Right atrium auricular region (tissue), 2 donors: ENCODE measurements at regions not wholly inside any gene's neighbourhood (a gene's known extent, or its start where the extent isn't known, plus 50 kb on each side); places are given as distances from the start of the nearest gene placed in this dataset.

Source experiments
- DNase-seq: peaks from one replicate; pipeline ENCODE4 v3.0.0-alpha.2; 2019; ENCODE audit warnings: low spot score
- H3K27ac ChIP-seq, 2 donors: fragments of 200-600 bp; sonication (generic); 1 replicate in 1 of 2; 2 replicates in 1 of 2; pipeline ENCODE4 v1.5.1; 2016 to 2019
- H3K27me3 ChIP-seq, 2 donors: fragments of 200-600 bp; sonication (generic); one replicate each; pipeline versions ENCODE4 v1.5.1 to v1.6.0; 2017 to 2019
- H3K36me3 ChIP-seq: fragments of 200-600 bp; sonication (generic); one replicate; pipeline ENCODE4 v1.5.1; 2016
- H3K4me1 ChIP-seq, 2 donors: fragments of 200-600 bp; sonication (generic); one replicate each; pipeline versions ENCODE4 v1.5.1 to v1.6.0; 2017 to 2019
- H3K4me3 ChIP-seq, 2 donors: fragments of 200-600 bp; sonication (generic); 1 replicate in 1 of 2; 2 replicates in 1 of 2; pipeline ENCODE4 v1.5.1; 2017 to 2019; ENCODE audit warnings: mild to moderate bottlenecking in 1 of 2, moderate library complexity in 1 of 2
- H3K9me3 ChIP-seq, 2 donors: fragments of 200-600 bp; sonication (generic); one replicate each; pipeline ENCODE4 v1.5.1; 2019
- TF ChIP-seq, protein P1 (sequence below), 2 donors: fragments of 200-600 bp; sonication (generic); IDR thresholded peaks; one replicate each; pipeline ENCODE4 v1.5.1; 2019; ENCODE audit warnings: antibody characterized with exemption in 2 of 2

DNA sequence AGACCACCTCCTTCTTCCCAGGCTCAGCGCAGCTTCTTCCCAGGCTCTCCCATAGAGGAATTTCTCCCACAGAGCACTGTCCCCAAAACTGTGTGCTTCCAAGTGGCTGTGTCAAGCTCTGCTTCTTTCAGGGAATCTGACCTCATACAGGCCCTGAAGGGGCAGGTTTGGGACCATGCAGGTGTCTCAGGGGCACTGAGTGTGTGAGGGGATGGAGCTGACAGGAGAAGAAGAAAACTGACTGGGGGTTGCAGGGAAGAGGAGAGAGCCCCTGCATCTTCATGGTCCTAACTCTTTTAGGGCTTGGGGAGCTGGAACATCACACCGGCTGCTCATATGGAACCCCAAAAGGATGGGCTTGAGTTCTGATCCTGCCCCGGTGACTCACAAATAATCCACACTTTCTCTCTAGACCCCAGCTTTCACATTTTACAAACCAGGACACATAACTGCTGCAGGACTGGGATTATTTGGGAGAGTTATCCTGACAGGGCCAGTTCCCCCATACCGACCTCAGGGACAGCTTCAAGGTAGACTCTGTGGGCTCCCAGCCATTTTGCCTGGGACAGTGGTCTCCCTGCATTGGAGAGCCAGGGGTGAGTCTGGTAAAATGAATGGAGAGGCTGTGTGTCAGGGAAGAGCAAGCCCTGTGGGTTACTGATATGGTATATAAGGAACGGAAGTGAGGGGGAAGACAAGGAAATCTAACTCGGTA is 316.1 kb downstream of the TLE3 start:
- no peaks in the 10 kb centered on the region for H3K36me3 ChIP-seq
- peaks cover 0 to 11% of the 10 kb centered on the region in 2 donors for H3K9me3 ChIP-seq
- H3K27me3 ChIP-seq = no peaks in the 10 kb centered on the region
- H3K27ac ChIP-seq = no peak overlapping the region
- peak; percentile 44 for DNase-seq
- no peaks in the 10 kb centered on the region for H3K4me1 ChIP-seq
- TF ChIP-seq, protein P1, sequence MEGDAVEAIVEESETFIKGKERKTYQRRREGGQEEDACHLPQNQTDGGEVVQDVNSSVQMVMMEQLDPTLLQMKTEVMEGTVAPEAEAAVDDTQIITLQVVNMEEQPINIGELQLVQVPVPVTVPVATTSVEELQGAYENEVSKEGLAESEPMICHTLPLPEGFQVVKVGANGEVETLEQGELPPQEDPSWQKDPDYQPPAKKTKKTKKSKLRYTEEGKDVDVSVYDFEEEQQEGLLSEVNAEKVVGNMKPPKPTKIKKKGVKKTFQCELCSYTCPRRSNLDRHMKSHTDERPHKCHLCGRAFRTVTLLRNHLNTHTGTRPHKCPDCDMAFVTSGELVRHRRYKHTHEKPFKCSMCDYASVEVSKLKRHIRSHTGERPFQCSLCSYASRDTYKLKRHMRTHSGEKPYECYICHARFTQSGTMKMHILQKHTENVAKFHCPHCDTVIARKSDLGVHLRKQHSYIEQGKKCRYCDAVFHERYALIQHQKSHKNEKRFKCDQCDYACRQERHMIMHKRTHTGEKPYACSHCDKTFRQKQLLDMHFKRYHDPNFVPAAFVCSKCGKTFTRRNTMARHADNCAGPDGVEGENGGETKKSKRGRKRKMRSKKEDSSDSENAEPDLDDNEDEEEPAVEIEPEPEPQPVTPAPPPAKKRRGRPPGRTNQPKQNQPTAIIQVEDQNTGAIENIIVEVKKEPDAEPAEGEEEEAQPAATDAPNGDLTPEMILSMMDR (IDR thresholded peaks at IDR 0.05) = no peak
- no peak overlapping the region for H3K4me3 ChIP-seq

DNA sequence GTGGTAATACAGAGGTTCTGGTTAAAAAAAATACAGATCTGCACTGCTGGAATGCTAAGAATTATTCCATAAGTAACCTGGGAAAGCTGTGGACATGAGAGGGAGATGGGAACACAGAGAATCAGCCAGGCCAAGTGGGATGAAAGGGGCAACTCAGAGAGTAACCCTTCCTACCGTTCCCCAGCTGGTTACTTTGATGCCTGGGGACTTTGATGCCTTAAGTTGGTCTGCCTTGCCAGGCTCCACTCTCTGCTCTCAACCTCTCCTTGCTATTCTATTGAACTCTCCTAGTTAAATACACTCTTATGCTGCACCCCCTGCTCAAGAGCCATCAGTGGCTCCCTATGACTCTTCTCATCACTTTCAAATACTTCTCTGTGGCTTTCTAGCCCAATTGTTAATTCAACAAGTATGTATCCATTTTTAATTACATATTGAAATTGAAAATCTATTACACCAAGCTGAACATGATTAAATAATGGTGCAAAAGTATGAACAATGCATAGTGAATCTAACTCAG is 315.5 kb downstream of the TLE3 start:
- no peaks in the 10 kb centered on the region for H3K4me1 ChIP-seq
- peaks cover 0 to 8% of the 10 kb centered on the region in 2 donors for H3K9me3 ChIP-seq
- TF ChIP-seq, protein P1 (IDR thresholded peaks at IDR 0.05) = no peak
- H3K27ac ChIP-seq = no peak overlapping the region
- H3K36me3 ChIP-seq = no peaks in the 10 kb centered on the region
- no peaks in the 10 kb centered on the region for H3K27me3 ChIP-seq
- no peak overlapping the region for H3K4me3 ChIP-seq
- no peak for DNase-seq

DNA sequence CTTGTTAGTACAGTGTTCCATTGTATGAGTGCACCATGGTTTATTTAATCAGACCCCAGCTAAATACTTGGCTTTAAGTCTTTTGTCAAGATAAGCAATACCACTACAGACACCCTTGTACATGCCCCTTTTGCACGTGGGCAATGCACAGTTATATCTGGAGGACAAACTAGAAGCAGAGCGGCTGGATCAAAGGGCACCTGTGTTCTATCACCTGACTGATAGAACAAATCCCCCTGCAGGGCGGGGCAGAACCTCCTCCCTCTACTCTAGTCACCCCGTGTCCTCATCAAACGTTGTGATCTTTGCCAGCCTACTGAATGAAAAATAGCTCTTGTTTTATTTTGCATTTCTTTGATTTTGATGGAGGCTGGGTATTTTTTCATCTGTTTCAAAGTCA is 314.9 kb downstream of the TLE3 start:
- TF ChIP-seq, protein P1 (IDR thresholded peaks at IDR 0.05) = no peak
- Histone ChIP-seq H3K4me3 (no peak overlapping the region), H3K27ac (no peak overlapping the region), H3K4me1 (no peaks in the 10 kb centered on the region), H3K36me3 (no peaks in the 10 kb centered on the region), H3K9me3 (peaks cover 0 to 1% of the 10 kb centered on the region in 2 donors), H3K27me3 (no peaks in the 10 kb centered on the region)
- DNase-seq = peak; percentile 46

DNA sequence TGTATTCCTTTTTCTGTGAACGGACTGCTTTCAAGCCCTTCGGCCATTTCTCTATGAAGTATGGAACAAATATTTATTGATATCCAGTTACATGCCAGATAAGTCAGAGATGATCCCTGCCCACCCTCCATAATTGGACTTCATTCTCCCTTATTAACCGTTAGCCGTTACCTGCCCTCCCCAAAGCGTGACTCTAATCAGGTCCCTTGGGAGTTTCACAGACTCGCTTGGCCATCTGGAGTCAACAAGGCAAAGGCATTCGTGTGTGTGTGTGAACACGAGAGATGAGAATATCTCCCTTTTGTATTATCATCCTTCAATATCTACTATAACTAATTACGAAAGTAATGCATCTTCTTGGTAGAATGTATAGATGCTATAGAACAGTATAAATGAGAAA is 314.5 kb downstream of the TLE3 start:
- no peaks in the 10 kb centered on the region for H3K36me3 ChIP-seq
- no peaks in the 10 kb centered on the region for H3K4me1 ChIP-seq
- H3K4me3 ChIP-seq = no peak overlapping the region
- peak; percentile 36 for DNase-seq
- H3K27me3 ChIP-seq = no peaks in the 10 kb centered on the region
- TF ChIP-seq, protein P1 (IDR thresholded peaks at IDR 0.05) = no peak
- no peak overlapping the region for H3K27ac ChIP-seq
- H3K9me3 ChIP-seq = no peaks in the 10 kb centered on the region

DNA sequence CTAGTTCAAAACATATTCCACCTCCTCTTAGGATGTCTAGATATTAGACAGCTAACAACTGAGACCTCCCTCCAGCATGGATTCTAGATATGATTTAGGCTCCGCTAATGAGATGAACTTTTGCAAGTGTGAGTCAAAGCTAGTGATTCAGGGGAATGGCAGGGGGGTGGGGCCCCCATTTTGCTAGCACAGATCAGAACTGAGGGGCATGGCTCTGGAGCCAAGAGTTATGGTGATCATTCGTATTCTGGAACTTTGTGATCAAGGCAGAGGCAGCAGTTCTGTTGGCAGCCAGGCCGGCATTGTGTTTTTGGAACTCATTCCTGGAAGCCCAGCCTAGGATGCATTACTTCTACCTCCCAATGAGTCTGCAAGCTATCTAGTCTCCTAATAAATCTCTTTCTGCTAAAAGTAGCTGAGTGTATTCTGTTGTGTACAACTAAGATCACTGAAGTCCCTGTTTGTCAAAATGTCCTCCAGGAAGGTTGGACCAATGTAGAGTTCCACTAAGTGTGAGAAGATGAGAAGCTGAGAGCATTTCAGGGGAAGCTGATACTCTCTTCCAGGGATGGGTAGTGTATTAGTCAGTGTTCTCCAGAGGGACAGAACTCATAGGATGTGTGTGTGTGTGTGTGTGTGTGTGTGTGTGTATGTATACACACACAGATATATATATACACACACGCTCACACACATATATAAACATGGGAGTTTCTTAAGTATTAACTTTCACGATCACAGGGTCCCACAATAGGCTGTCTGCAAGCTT is 312.7 kb downstream of the TLE3 start:
- H3K27me3 ChIP-seq = no peaks in the 10 kb centered on the region
- no peak overlapping the region for H3K27ac ChIP-seq
- H3K36me3 ChIP-seq = no peaks in the 10 kb centered on the region
- DNase-seq = peak; percentile 54
- no peak overlapping the region for H3K4me3 ChIP-seq
- H3K4me1 ChIP-seq = no peaks in the 10 kb centered on the region
- no peaks in the 10 kb centered on the region for H3K9me3 ChIP-seq
- TF ChIP-seq, protein P1 (IDR thresholded peaks at IDR 0.05) = no peak
